ENCODE measurements at regions not wholly inside any gene's neighbourhood (a gene's known extent, or its start where the extent isn't known, plus 50 kb on each side); places are given as distances from the start of the nearest gene placed in this dataset.

- DNase-seq (ENCODE audit: low read depth): no peak
- H3K4me3 ChIP-seq (ENCODE audit: low read depth, low read length): no peak overlapping the region
These were observed 390.2 kb downstream of the HDGFL1 start for GRCh38 chr6:22959571-22959970.

GRCh38 chr6:22964334-22964733 is 395.0 kb downstream of the HDGFL1 start:
- no peak for DNase-seq (ENCODE audit: low read depth)
- no peak overlapping the region for H3K4me3 ChIP-seq (ENCODE audit: low read depth, low read length)

- no peak overlapping the region for H3K4me3 ChIP-seq (ENCODE audit: low read depth, low read length)
- no peak for DNase-seq (ENCODE audit: low read depth)
These were observed 396.5 kb downstream of the HDGFL1 start for GRCh38 chr6:22965889-22966288.

- no peak overlapping the region for H3K4me3 ChIP-seq (ENCODE audit: low read depth, low read length)
- no peak for DNase-seq (ENCODE audit: low read depth)
These were observed 397.5 kb downstream of the HDGFL1 start for GRCh38 chr6:22966691-22967422.

- no peak for DNase-seq (ENCODE audit: low read depth)
- no peak overlapping the region for H3K4me3 ChIP-seq (ENCODE audit: low read depth, low read length)
These were observed 400.6 kb downstream of the HDGFL1 start for GRCh38 chr6:22970004-22970403.

GRCh38 chr6:22972771-22973170 is 403.4 kb downstream of the HDGFL1 start:
- DNase-seq (ENCODE audit: low read depth): no peak
- no peak overlapping the region for H3K4me3 ChIP-seq (ENCODE audit: low read depth, low read length)

GRCh38 chr6:22975079-22975478 is 405.7 kb downstream of the HDGFL1 start:
- no peak overlapping the region for H3K4me3 ChIP-seq (ENCODE audit: low read depth, low read length)
- no peak for DNase-seq (ENCODE audit: low read depth)

GRCh38 chr6:22980446-22980845 is 411.1 kb downstream of the HDGFL1 start:
- DNase-seq (ENCODE audit: low read depth): peak; percentile 22

GRCh38 chr6:23002044-23002619 is 432.8 kb downstream of the HDGFL1 start:
- no peak for DNase-seq (ENCODE audit: low read depth)
- H3K4me3 ChIP-seq (ENCODE audit: low read depth, low read length): no peak overlapping the region

More at GRCh38 chr6:22980446-22980845, 411.1 kb downstream of the HDGFL1 start:
- no peak overlapping the region for H3K4me3 ChIP-seq (ENCODE audit: low read depth, low read length)

GRCh38 chr6:23003671-23004467 is 434.5 kb downstream of the HDGFL1 start:
- peak; percentile 94 for DNase-seq (ENCODE audit: low read depth)
- H3K4me3 ChIP-seq (ENCODE audit: low read depth, low read length): no peak overlapping the region

GRCh38 chr6:23006656-23007055 is 437.3 kb downstream of the HDGFL1 start:
- no peak for DNase-seq (ENCODE audit: low read depth)
- H3K4me3 ChIP-seq (ENCODE audit: low read depth, low read length): no peak overlapping the region

GRCh38 chr6:23011615-23012014 is 442.2 kb downstream of the HDGFL1 start:
- DNase-seq (ENCODE audit: low read depth): no peak
- H3K4me3 ChIP-seq (ENCODE audit: low read depth, low read length): no peak overlapping the region

- DNase-seq (ENCODE audit: low read depth): no peak
- no peak overlapping the region for H3K4me3 ChIP-seq (ENCODE audit: low read depth, low read length)
These were observed 444.4 kb downstream of the HDGFL1 start for GRCh38 chr6:23013776-23014175.

- no peak overlapping the region for H3K4me3 ChIP-seq (ENCODE audit: low read depth, low read length)
- no peak for DNase-seq (ENCODE audit: low read depth)
These were observed 447.3 kb downstream of the HDGFL1 start for GRCh38 chr6:23016696-23017095.

GRCh38 chr6:23021487-23021886 is 452.1 kb downstream of the HDGFL1 start:
- no peak overlapping the region for H3K4me3 ChIP-seq (ENCODE audit: low read depth, low read length)
- no peak for DNase-seq (ENCODE audit: low read depth)

GRCh38 chr6:23027281-23027680 is 457.9 kb downstream of the HDGFL1 start:
- no peak for DNase-seq (ENCODE audit: low read depth)
- no peak overlapping the region for H3K4me3 ChIP-seq (ENCODE audit: low read depth, low read length)

- no peak for DNase-seq (ENCODE audit: low read depth)
- H3K4me3 ChIP-seq (ENCODE audit: low read depth, low read length): no peak overlapping the region
These were observed 462.6 kb downstream of the HDGFL1 start for GRCh38 chr6:23031986-23032385.

- no peak overlapping the region for H3K4me3 ChIP-seq (ENCODE audit: low read depth, low read length)
- no peak for DNase-seq (ENCODE audit: low read depth)
These were observed 465.6 kb downstream of the HDGFL1 start for GRCh38 chr6:23034926-23035325.

GRCh38 chr6:23036406-23036983 is 467.1 kb downstream of the HDGFL1 start:
- no peak overlapping the region for H3K4me3 ChIP-seq (ENCODE audit: low read depth, low read length)

GRCh38 chr6:23040899-23041298 is 471.5 kb downstream of the HDGFL1 start:
- no peak overlapping the region for H3K4me3 ChIP-seq (ENCODE audit: low read depth, low read length)
- no peak for DNase-seq (ENCODE audit: low read depth)

More at GRCh38 chr6:23036406-23036983, 467.1 kb downstream of the HDGFL1 start:
- no peak for DNase-seq (ENCODE audit: low read depth)
